Right forelimb (tissue), 1 donor: ENCODE measurements at regions not wholly inside any gene's neighbourhood (a gene's known extent, or its start where the extent isn't known, plus 50 kb on each side); places are given as distances from the start of the nearest gene placed in this dataset.
"Not testable (repeated sequence)": the region's sequence is repeated elsewhere in the genome, so short reads cannot be mapped to it uniquely, and the experiment has no call there.

Experiments used
- DNase-seq: peaks from one replicate; pipeline ENCODE4 v3.0.0-alpha.2; 2018

GRCh38 chr17:21470422-21470821, 94.3 kb downstream of the KCNJ12 start:
- DNase-seq: not testable (repeated sequence)

- DNase-seq: no peak
Observed at GRCh38 chr17:21470861-21471260, 94.7 kb downstream of the KCNJ12 start.

- no peak for DNase-seq
Observed at GRCh38 chr17:21474815-21475214, 98.7 kb downstream of the KCNJ12 start.

GRCh38 chr17:21475571-21475970, 99.4 kb downstream of the KCNJ12 start:
- DNase-seq: no peak

DNA sequence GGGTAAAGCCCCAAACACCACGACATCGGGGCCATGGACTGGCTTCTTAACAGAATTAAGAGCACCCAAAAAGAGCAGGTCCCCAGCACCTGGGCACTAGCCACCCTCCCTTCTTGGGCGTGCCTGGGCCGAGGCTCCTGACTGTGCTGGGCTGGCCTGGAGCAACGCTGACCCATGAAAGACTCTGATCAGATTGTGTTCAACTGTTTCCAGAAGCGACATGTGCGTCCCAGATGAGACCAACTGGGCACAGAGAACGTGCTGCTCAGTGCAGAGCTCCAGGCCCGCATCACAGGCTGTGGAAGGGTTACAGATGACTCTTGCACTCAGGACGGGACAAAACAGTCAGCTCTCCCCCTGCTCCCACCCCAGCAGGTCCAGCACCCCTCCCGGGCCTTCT, 100.7 kb downstream of the KCNJ12 start:
- no peak for DNase-seq

DNA sequence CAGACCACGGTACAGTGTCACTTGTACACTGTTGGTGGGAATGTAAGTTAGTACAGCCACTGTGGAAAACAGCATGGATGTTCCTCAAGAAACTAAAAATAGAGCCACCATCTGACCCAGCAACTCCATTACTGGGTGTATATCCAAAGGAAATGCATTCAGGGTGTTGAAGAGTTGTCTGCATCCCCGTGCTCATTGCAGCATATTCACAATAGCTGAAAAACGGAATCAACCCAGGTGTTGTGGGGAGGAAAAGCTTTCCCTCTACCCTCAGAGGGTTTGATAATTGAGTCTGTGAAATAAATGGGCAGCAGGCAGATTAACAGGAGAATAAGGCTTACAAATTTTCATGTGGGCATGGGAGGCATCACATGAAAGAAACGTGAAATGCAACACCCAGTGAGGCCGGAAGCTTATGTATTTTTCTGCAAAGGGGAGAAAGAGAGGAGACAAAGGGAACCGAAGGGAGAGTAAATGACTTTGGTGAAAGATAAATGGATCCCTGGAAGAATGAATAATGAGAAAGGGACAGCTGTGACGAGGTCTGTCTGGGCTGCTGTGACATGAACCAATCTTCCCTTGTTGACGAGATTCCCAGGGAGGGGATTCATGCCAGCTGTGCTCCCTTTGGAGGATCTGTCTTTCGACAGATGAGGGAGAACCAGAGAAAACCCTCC, 106.2 kb downstream of the KCNJ12 start:
- no peak for DNase-seq

GRCh38 chr17:21488043-21488442, 111.9 kb downstream of the KCNJ12 start:
- DNase-seq: not testable (repeated sequence)

- no peak for DNase-seq
Observed at GRCh38 chr17:21493993-21494392, 117.8 kb downstream of the KCNJ12 start.

- no peak for DNase-seq
Observed at GRCh38 chr17:21495281-21495680, 119.1 kb downstream of the KCNJ12 start.

- no peak for DNase-seq
Observed at GRCh38 chr17:21500064-21500463, 123.9 kb downstream of the KCNJ12 start.

GRCh38 chr17:21501927-21502700, 126.0 kb downstream of the KCNJ12 start:
- DNase-seq: not testable (repeated sequence)

DNA sequence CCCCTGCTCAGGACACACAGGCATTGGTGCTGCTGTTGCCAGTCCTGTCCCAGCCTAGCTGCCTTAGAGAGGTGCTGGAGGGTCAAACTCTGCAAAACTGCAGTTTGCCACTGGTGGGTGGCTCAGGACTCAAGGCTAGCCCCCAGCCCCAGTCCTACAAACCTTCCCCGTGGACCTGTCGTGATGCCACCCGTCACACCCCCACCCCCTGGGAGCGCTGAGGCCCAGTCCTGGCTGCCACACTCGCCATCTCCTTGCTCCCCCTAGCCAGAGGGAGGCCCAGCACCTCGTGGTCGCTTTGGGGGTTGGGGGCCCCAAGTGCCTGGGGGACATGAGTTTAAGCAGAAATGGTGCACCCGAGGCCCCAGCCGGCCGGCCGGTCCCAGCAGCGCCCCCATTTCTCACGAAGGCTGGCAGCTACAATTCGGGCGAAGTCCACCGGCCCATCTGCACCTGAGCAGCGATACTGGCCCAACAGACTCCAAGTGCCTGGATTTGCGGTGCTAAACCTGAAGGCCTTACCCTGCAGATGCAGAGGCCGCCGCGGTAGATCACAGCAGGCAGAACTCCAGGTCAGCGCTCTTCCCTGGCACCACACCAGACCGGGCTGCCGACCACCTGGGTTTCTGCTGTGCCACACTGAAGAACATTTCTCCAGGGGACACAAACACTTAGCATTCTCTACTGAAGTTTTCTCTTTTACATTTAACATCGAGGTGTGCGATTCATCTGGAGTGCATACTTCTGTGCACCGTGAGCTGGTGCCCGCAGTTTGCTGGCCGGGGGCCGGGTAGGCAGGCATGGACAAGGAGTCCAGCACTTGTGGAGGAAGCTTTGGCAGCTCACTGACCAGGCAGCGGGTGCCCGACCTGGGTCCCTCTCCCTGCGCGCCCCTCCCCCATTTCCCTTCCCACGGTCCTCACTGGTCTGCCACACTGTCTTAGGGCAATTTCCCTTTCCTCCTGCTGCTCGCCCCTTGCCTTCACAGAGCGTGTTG, 130.0 kb downstream of the KCNJ12 start:
- no peak for DNase-seq

DNA sequence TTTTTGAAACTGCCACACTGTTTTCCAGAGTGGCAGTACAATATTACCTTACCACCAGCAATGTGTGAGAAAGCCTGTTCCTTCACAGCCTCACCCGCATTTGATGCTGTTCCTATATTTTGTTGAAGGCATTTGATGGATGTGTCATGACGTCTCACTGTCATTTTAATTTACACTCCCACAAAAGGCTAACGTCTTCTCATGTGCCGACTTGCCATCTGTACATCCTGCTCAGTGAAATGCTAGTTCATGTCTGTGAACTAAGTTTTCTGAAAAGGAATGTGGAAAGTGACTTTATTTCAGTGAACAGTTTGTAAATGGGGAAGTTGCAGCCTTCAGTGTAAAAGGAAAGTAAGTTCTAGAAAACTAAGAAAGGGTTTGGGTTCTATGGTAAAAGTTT, 131.6 kb downstream of the KCNJ12 start:
- DNase-seq: not testable (repeated sequence)

DNA sequence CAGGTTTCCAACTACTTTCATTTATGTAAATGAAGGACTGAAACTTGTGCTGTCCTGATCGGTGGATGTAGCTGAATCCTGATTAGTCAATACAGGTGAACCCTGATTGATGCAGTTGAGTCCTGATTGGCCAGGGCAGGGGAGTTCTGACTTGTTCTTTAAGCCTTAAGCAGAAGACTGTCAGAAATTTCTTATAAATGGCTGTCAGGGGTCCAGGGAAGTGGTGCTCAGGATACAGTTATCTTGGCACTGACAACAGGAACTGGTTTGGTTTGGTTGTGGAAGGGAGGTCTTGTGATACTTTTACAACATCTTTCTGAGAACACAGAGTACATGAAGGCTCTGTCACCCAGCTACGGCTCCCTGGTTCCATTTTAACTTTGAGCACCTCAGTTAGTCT, 132.1 kb downstream of the KCNJ12 start:
- DNase-seq: no peak

GRCh38 chr17:21509356-21509755, 133.2 kb downstream of the KCNJ12 start:
- not testable (repeated sequence) for DNase-seq

GRCh38 chr17:21510686-21511362, 134.7 kb downstream of the KCNJ12 start:
- no peak for DNase-seq

DNA sequence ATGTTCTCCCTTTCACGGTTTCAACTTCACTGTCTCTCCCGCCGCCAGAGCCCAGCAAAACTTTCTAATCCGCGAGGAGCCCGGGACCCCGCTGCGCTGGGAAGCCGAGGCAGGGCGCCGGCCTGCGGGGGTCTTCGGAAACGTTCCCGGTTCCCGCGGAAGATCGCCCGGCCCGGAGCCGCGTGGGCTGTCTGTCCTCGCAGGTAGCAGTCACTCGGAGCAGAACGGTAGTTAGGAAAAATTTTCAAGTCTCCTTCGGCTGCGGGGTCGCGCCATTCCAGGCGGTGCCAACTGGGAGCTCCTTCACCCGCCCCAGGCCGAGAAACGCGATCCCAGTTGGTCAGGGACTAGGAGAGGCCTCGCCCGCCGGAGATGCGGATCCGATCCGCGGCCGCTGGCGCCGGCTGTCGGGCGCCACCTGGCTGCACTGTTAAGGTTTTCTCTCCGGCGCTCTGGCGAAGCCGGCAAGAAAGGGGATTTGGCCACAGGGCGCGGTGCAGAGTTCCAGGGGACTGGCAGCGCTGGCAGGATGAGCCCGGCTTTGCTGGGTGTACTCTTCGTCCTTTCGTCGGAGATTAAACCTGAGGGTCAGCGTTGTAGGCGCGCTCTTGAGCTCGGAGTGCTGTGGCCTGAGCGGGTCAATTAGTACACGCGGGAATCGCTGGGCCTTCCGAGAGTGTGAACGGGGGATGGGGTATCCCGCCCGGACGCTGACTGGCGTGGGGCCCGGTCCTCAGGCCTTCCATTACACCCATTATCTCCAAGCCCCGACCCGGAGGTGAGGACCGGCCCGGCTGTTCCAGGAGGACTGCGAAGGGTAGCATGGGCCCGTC, 135.4 kb downstream of the KCNJ12 start:
- DNase-seq: peak; percentile 87

DNA sequence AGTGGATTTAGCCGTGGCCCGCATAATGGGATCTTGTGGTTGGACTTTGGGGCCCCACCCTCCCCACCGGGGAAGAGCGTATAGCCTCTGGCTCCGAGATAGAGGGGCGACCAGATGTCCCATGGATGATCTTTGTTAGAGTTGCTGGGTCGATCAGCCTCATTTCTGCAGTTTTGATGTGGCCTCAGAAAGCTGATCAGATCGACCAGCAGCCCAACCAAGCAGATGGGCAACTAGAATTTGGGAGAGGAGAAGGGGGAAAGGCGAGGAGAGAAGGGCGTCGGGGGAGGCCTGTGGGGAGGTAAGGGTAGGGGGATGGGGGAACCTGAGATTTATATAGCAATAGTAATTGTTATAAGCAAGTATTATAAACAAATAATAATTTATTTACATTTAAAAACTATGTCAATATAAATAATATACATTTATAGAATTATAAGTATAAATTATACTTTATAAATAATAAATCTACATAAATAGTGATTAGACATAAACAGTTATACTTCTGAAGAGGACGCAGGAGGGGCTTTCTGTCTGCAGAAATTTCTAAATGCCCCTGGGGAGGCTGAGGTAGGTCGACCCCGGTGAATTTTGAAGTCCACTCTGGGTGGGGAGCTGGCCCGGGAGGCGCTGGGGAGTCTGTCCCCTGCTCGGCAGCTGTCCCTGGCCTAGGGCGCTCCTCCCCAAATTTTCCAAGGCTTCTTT, 136.3 kb downstream of the KCNJ12 start:
- no peak for DNase-seq

- DNase-seq: peak; percentile 86
Observed at GRCh38 chr17:21513012-21513570, 136.9 kb downstream of the KCNJ12 start.

GRCh38 chr17:21514567-21514966, 138.4 kb downstream of the KCNJ12 start:
- DNase-seq: not testable (repeated sequence)
